Stomach (tissue), 4 donors: ENCODE measurements at regions not wholly inside any gene's neighbourhood (a gene's known extent, or its start where the extent isn't known, plus 50 kb on each side); places are given as distances from the start of the nearest gene placed in this dataset.

Source experiments
- CTCF ChIP-seq, 7 experiments: fragments of 450-650 bp in 4 of 7; fragments of 200-600 bp in 3 of 7; sonication (generic) in 3 of 7; IDR thresholded peaks; one replicate each; pipeline ENCODE4 v1.5.1; 2016 to 2019; ENCODE audit warnings: antibody characterized with exemption in 7 of 7, control low read depth in 2 of 7, mild to moderate bottlenecking in 1 of 7
- EP300 ChIP-seq: sonication (generic); formaldehyde crosslinking; IDR thresholded peaks from one replicate; pipeline ENCODE4 v1.6.1; 2017; ENCODE audit warnings: antibody characterized with exemption

GRCh38 chr12:105507311-105508038, 177.0 kb downstream of the C12orf75 start:
- no peak for TF ChIP-seq EP300
- no peak for TF ChIP-seq CTCF (IDR thresholded peaks at IDR 0.05)
